ENCODE measurements at regions not wholly inside any gene's neighbourhood (a gene's known extent, or its start where the extent isn't known, plus 50 kb on each side); places are given as distances from the start of the nearest gene placed in this dataset.

GRCh38 chr21:35328856-35329455 is 279.9 kb upstream of the RUNX1 start:
- no peak for FAIRE-seq

GRCh38 chr21:35326677-35327076 is 277.6 kb upstream of the RUNX1 start:
- FAIRE-seq = no peak

- FAIRE-seq = no peak
Measured at GRCh38 chr21:35325953-35326352, 276.9 kb upstream of the RUNX1 start.

DNA sequence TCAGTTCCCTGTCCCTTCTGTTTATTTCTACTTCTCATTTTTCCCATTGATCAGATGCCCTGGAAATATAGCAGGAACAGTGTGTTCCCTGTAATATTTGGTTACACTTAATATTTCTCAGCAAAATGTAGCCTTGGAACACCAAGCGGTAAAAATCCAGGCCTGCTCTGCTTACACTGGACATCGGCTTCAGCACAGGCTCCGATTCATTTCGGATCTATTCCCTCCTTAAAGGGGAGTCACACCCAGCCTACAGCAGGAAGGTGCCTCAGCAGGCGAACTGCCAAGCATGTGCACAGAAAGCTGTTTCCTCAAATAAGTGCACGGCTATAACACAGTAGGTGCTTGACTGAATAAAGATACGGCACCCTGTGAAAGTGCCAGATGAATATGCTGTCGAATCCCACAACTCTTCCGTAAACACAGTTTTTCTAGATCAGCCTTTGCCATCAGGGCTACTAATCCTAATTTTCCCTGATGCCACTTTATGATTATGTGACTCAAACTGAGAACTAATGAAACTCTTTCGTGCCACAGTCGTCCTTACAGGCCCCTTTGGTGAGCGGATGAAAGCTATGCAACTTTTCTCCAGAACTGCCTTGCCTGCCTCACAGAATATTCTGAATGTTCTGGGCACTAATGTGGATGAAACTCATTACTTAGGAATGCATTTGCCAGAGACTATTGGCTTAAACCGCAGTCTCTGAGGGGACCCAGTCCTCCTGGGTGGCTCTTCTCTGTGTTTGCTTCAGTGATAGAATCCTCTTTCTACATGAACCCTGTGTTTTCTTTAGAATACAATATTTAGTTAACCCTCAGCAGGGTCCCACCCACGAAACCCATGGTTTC is 275.5 kb upstream of the RUNX1 start:
- FAIRE-seq = no peak

- FAIRE-seq = no peak
Measured at GRCh38 chr21:35323947-35324346, 274.8 kb upstream of the RUNX1 start.

DNA sequence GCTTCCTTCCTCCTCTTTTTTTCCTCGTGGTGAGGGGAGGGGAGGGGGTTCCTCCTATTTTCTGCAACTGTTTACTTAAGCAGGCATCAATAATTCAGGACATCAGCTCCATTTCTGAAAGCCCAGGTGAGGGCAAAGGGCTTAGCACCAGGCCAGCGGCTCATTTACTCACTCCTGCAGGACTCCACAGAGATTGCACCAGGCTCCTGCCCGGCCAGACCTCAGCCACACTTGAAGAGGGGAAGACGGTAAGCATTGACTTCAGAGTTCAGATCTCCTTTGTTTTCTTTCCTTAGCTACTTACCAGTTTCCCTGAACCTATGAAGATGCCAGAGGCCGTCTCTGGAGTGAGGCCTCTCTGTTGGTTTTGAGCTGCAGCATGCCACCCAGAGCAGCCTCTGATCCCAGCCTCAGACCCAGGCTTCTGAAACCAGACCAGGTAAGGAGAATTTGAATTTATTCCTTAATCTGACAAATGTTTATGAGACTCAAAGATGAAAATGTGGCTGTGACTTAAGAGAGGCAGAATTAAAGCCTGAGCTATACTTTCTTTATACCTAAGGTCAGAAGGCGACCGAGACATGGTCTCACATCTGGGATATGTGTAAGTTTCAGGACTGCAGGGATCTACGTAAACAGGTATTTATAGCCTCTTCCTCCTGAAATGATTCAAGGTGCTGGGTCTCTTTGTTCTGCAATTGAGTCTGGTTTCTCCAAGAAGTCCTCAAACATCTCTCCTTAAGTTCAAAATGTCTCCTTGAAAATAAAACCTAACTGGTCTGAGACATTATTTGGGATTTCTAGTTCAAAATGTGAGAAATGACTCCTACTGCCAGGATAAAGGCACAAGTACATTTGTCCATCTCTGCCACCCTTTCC is 272.5 kb upstream of the RUNX1 start:
- no peak for FAIRE-seq

DNA sequence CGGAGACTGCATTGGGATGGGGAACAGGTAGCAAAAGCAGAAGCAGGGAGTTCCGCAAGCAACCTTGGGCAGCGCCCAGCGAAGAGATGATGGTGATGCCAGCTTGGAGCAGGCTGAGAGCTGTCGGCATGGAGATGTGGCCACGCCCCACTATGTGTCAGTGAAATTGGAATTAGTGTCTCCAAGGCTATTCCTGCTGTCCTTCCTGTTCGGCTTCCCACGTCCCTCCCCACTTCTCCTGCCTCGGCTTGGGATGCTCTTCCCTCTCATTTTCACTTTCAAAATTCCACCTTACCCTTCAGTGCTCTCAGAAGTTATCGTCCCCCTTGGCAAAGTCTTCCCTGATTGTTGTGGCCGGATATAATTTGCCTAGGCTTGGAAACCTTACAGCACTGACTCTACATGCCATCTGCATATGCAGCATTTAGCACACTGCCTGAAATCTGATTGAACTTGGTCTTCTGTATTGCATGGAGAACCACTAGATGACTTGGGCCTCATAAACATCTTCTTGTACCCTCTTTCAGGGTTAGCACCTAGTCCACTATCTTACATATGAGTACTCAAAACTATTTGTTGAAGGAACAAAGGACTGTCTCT is 270.7 kb upstream of the RUNX1 start:
- FAIRE-seq = no peak

- no peak for FAIRE-seq
Measured at GRCh38 chr21:35316933-35317332, 267.8 kb upstream of the RUNX1 start.

GRCh38 chr21:35316456-35316855 is 267.4 kb upstream of the RUNX1 start:
- no peak for FAIRE-seq

GRCh38 chr21:35314857-35315582 is 265.9 kb upstream of the RUNX1 start:
- FAIRE-seq = no peak

GRCh38 chr21:35311985-35312384 is 262.9 kb upstream of the RUNX1 start:
- FAIRE-seq = no peak

DNA sequence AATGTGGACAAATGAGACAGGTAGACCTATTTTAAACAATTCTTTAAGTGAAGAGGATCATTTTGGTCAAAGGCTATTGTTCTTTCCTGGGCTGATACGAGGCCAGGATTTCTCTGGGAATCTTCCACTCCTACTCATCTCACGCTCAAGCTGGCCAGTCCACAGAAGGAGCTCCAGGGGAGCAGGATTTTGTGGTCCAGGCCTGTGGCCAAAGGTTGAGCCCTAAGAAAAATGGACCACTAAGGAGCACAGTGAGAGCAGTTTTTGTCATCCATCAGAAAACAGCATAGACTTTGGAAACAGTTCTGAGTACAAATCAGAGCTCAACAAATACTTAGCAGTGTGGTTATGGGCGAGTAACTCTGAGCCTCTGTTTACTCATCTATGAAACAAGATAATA is 260.2 kb upstream of the RUNX1 start:
- FAIRE-seq = no peak

DNA sequence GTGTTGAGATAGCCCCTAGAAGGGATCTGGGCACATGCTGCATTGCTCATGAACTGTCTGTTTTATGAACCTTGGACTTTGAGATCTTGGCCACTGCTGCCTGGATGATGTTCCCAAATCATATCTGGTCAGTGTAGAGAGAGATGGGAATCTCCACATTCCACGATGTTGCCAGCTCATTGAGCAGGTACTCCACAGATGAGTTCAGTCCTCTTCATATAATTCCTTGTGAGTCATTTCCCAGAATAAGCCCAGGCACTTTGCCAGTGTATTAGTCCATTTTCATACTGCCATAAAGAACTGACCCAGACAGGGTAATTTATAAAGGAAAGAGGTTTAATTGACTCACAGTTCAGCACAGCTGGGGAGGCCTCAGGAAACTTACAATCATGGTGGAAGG is 254.0 kb upstream of the RUNX1 start:
- FAIRE-seq = no peak

- no peak for FAIRE-seq
Measured at GRCh38 chr21:35298757-35299156, 249.7 kb upstream of the RUNX1 start.

GRCh38 chr21:35297665-35298064 is 248.6 kb upstream of the RUNX1 start:
- no peak for FAIRE-seq

DNA sequence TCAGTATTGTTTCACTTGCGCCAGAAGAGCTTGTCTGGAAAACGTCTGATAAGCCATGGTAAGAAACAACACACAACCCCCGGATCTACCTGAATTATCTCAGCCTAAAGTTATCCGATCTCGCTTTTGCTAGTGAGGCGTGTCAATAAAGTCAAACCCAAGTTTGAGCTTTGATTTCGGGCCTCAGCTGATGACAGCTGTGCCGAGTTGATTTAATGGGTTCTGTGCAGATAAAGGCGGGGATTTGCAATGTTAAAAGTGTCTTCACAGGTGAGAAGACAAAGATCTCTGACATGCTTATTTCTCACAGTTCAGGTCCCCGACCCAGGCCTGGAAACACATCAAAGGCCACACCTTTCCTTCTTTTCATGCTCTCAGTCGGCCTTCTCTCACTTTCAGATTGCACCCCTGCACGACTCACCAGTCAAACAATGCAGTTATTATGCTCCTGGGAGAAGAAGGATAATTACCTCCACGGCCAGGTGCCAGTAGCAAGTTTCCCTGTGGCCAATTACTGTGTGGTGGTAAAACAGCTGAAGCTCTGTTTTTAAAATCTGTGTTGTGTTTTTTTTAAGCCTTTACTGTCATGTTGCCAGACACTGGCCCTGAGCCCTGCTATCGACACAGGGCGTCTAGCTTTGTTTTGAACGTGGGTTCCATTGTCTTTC is 245.3 kb upstream of the RUNX1 start:
- FAIRE-seq = no peak

DNA sequence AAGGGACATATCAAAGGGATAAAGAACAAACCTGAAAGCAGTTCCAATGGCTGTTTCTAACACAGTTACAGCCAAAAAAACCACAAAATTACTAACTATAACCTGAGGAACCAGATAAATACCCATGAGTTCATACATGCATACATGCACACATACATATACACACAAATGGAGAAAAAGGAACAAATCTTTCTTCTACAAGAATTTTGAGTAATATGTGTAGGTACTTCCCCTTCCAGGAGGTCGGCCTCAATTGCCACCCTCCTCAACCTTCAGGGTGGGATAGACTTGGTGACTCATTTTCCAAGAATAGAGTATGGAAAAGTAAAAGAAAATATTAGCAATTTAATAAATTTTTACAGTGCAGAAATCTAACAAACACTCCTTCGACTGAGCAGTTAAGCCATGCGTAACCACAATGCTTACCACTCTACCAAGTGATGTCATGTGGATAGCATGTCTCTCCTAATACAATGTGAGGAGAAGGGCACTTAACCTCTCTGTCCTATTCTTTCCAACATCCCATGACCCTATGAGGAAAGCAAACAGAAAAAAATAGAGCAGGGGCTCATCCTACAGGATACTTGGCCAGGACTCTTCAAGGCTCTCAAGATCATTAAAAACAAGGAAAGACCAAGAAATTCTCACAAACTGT is 243.0 kb upstream of the RUNX1 start:
- FAIRE-seq = no peak

DNA sequence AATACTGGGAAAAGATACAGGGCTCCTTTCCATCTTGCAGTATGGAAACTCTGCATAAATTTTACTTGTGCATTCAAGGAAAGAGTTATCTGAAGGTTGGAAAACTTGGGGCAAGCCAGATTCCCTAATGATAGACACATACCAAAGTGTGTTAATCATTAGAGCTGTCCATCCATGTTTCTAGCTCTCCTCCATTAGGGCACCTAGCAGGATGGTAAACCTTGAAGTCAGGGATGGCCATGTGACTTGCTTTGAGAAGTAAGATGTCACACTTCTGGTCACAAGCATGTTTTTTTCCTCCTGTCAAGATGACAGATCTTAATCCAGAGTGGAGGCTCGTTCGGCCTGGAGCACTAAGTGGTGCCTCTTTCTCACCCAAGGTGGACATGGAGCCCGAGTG is 241.9 kb upstream of the RUNX1 start:
- no peak for FAIRE-seq

DNA sequence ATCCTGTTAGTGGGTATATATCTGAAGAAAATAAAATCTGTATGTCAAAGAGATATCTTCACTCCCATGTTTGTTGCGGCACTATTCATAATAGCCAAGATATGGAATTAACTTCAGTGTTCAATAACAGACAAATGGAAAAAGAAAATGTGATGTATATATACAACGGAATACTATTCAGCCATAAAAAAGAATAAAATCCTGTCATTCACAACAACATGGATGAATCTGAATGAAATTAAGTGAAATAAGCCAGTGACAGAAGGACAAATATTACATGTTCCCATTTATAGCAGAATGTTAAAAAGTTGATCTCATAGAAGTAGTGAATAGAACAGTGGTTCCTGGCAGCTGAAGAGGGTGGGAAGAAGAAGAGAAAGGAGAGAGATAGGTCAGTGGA is 239.1 kb upstream of the RUNX1 start:
- no peak for FAIRE-seq

DNA sequence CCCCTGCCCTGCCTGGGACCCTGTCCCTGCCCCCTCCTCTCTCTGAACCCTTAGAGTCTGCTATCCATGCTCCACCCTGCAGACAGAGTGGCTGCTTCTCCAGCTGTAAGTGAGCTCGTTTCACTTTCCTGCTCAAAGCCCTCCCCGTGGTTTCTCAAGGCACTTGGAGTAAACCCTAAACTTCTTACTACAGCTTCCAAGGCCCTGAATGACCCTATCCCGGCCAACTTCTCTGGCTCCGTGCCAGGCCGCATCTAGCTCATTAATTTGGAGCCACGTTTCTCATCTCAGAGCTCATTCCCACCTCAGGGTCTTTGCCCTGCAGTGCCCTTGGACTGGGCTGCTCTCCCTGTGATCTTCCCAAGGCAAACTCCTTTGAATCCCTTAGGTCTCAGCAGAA is 235.1 kb upstream of the RUNX1 start:
- no peak for FAIRE-seq

- no peak for FAIRE-seq
Measured at GRCh38 chr21:35282944-35283343, 233.8 kb upstream of the RUNX1 start.
